Breast epithelium (tissue), 3 donors: ENCODE measurements at regions not wholly inside any gene's neighbourhood (a gene's known extent, or its start where the extent isn't known, plus 50 kb on each side); places are given as distances from the start of the nearest gene placed in this dataset.

Experiments
- POLR2A ChIP-seq: fragments of 450-650 bp; IDR thresholded peaks from one replicate; pipeline ENCODE4 v1.6.1; 2016; ENCODE audit warnings: antibody characterized with exemption, mild to moderate bottlenecking, moderate library complexity
- POLR2AphosphoS5 ChIP-seq, 3 donors: sonication (generic); formaldehyde crosslinking; IDR thresholded peaks; one replicate each; pipeline ENCODE4 v1.6.1; 2017; ENCODE audit warnings: antibody characterized with exemption in 3 of 3
- TF ChIP-seq, protein P1 (sequence below), 3 donors: fragments of 450-650 bp; IDR thresholded peaks; one replicate each; pipeline ENCODE4 v1.5.1; 2016 to 2017; ENCODE audit warnings: antibody characterized with exemption in 3 of 3, mild to moderate bottlenecking in 3 of 3, moderate library complexity in 3 of 3

- TF ChIP-seq, protein P1, sequence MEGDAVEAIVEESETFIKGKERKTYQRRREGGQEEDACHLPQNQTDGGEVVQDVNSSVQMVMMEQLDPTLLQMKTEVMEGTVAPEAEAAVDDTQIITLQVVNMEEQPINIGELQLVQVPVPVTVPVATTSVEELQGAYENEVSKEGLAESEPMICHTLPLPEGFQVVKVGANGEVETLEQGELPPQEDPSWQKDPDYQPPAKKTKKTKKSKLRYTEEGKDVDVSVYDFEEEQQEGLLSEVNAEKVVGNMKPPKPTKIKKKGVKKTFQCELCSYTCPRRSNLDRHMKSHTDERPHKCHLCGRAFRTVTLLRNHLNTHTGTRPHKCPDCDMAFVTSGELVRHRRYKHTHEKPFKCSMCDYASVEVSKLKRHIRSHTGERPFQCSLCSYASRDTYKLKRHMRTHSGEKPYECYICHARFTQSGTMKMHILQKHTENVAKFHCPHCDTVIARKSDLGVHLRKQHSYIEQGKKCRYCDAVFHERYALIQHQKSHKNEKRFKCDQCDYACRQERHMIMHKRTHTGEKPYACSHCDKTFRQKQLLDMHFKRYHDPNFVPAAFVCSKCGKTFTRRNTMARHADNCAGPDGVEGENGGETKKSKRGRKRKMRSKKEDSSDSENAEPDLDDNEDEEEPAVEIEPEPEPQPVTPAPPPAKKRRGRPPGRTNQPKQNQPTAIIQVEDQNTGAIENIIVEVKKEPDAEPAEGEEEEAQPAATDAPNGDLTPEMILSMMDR (IDR thresholded peaks at IDR 0.05) = no peak
- TF ChIP-seq POLR2AphosphoS5 (IDR thresholded peaks at IDR 0.05) (no peak), POLR2A (no peak)
Observed at GRCh38 chr10:28963539-28964221, 286.4 kb downstream of the BAMBI start.
